A549 (cell line): ENCODE measurements at regions not wholly inside any gene's neighbourhood (a gene's known extent, or its start where the extent isn't known, plus 50 kb on each side); places are given as distances from the start of the nearest gene placed in this dataset.

Experiments
- ATAC-seq, 2 experiments: fragments of 200-7000 bp in 1 of 2; fragments of >200 bp in 1 of 2; cut with Nextera tagmentation in 1 of 2; cut with Tn5 transposase in 1 of 2; 3 replicates each; pipeline versions ENCODE4 v1.8.0 to v1.9.1; 2018 to 2020; ENCODE audit warnings: mild to moderate bottlenecking in 1 of 2, moderate library complexity in 1 of 2
- CTCF ChIA-PET: fragments of 300-600 bp; sonication (Branson Sonifier 250); formaldehyde crosslinking; extraction: SDS; loops from one replicate; lab custom pipeline; 2021; ENCODE audit warnings: antibody characterized with exemption, inconsistent platforms; lab: Yijun Ruan, JAX
- POLR2A ChIA-PET: fragments of 350-600 bp; formaldehyde crosslinking; extraction: SDS; loops from one replicate; lab custom pipeline; 2021; ENCODE audit warnings: antibody characterized with exemption, inconsistent platforms; lab: Yijun Ruan, JAX
- DNase-seq, 2 experiments: peaks; one replicate each; pipeline versions ENCODE4 v3.0.0 to v3.0.0-alpha.2; 2011 to 2016; ENCODE audit warnings: low read depth in 1 of 2, low spot score in 1 of 2
- FAIRE-seq: peaks from 2 replicates; lab custom pipeline; 2011; peaks lifted over from hg19 to GRCh38; lab: Jason Lieb, UNC
- H3K27ac ChIP-seq, 2 experiments: fragments of >200 bp; sonication (Bioruptor Twin); formaldehyde crosslinking; 3 replicates each; pipeline ENCODE4 v1.5.1; 2016 to 2017
- H3K4me1 ChIP-seq: fragments of >200 bp; sonication (Bioruptor Twin); formaldehyde crosslinking; 3 replicates; pipeline ENCODE4 v1.6.1; 2016
- H3K4me2 ChIP-seq: fragments of >200 bp; sonication (Bioruptor Twin); formaldehyde crosslinking; 3 replicates; pipeline ENCODE4 v1.6.1; 2016
- H3K4me3 ChIP-seq: fragments of >200 bp; sonication (Bioruptor Twin); formaldehyde crosslinking; 3 replicates; pipeline ENCODE4 v1.5.1; 2016
- H3K9me3 ChIP-seq: fragments of >200 bp; sonication (Bioruptor Twin); formaldehyde crosslinking; 3 replicates; pipeline ENCODE4 v1.6.1; 2016
- BCL3 ChIP-seq: fragments of >200 bp; sonication (Bioruptor Twin); formaldehyde crosslinking; IDR thresholded peaks from 3 replicates; pipeline ENCODE4 v1.6.1; 2016
- BHLHE40 ChIP-seq: IDR thresholded peaks from 2 replicates; pipeline ENCODE4 v1.6.1; 2012; ENCODE audit warnings: low read depth, low read length, inconsistent platforms
- CBX2 ChIP-seq: fragments of 200-600 bp; sonication (generic); IDR thresholded peaks from 2 replicates; pipeline ENCODE4 v1.6.1; 2016; ENCODE audit warnings: low read depth, mild to moderate bottlenecking, borderline replicate concordance
- CBX8 ChIP-seq: fragments of 200-600 bp; sonication (generic); IDR thresholded peaks from 2 replicates; pipeline ENCODE4 v1.6.1; 2016
- CEBPB ChIP-seq, 2 experiments: fragments of >200 bp in 1 of 2; sonication (Bioruptor Twin) in 1 of 2; formaldehyde crosslinking in 1 of 2; IDR thresholded peaks; 2 replicates each; pipeline ENCODE4 v1.6.1; 2012 to 2016
- E2F6 ChIP-seq: IDR thresholded peaks from 2 replicates; pipeline ENCODE4 v1.6.1; 2012; ENCODE audit warnings: low read depth, borderline replicate concordance
- EHMT2 ChIP-seq: fragments of 200-600 bp; sonication (generic); IDR thresholded peaks from 2 replicates; pipeline ENCODE4 v1.6.1; 2016; ENCODE audit warnings: antibody characterized with exemption, low read depth, mild to moderate bottlenecking, moderate library complexity
- EP300 ChIP-seq, 2 experiments: fragments of >200 bp; sonication (Bioruptor Twin); formaldehyde crosslinking; IDR thresholded peaks; 2 replicates in 1 of 2; 3 replicates in 1 of 2; pipeline ENCODE4 v1.6.1; 2016 to 2017
- ESRRA ChIP-seq: fragments of 150-350 bp; IDR thresholded peaks from 2 replicates; pipeline ENCODE4 v1.6.1; 2014; ENCODE audit warnings: mild to moderate bottlenecking, low read length, borderline replicate concordance
- FOSL2 ChIP-seq, 2 experiments: fragments of 450-650 bp in 1 of 2; fragments of >200 bp in 1 of 2; sonication (Bioruptor Twin) in 1 of 2; formaldehyde crosslinking; IDR thresholded peaks; 2 replicates each; pipeline versions ENCODE4 v1.5.0 to v1.6.1; 2016 to 2020; ENCODE audit warnings: mild to moderate bottlenecking in 1 of 2, moderate library complexity in 1 of 2
- GATA3 ChIP-seq: IDR thresholded peaks from 2 replicates; pipeline ENCODE4 v1.6.1; 2012; ENCODE audit warnings: borderline replicate concordance
- HOXA7 ChIP-seq: fragments of 250-450 bp; sonication (Bioruptor Pico); IDR thresholded peaks from 2 replicates; pipeline ENCODE4 v1.5.0; 2020; ENCODE audit warnings: mild to moderate bottlenecking, moderate library complexity
- HOXB13 ChIP-seq: fragments of 250-450 bp; sonication (Bioruptor Pico); IDR thresholded peaks from 2 replicates; pipeline ENCODE4 v1.5.0; 2020; ENCODE audit warnings: low read depth, mild to moderate bottlenecking, moderate library complexity
- JUN ChIP-seq, 2 experiments: fragments of >200 bp; sonication (Bioruptor Twin); formaldehyde crosslinking; IDR thresholded peaks; 2 replicates in 1 of 2; 3 replicates in 1 of 2; pipeline ENCODE4 v1.6.1; 2016 to 2017
- MAX ChIP-seq: IDR thresholded peaks from 2 replicates; pipeline ENCODE4 v1.6.1; 2012
- NR3C1 ChIP-seq: fragments of >200 bp; sonication (Bioruptor Twin); formaldehyde crosslinking; IDR thresholded peaks from 3 replicates; pipeline ENCODE4 v1.6.1; 2017
- PHF8 ChIP-seq: fragments of 200-600 bp; sonication (generic); IDR thresholded peaks from 2 replicates; pipeline ENCODE4 v1.6.1; 2016; ENCODE audit warnings: low read depth, mild to moderate bottlenecking, antibody characterized with exemption, moderate library complexity, borderline replicate concordance
- POLR2A ChIP-seq: IDR thresholded peaks from 2 replicates; pipeline ENCODE4 v1.6.1; 2012; ENCODE audit warnings: mild to moderate bottlenecking, low read length
- POLR2AphosphoS2 ChIP-seq: conservative IDR thresholded peaks from 2 replicates; pipeline ENCODE4 v1.6.1; 2012; ENCODE audit warnings: low read length, improper control_type of control experiment, inconsistent platforms
- RFX5 ChIP-seq: fragments of 450-650 bp; IDR thresholded peaks from 2 replicates; pipeline ENCODE4 v1.7.1; 2014; ENCODE audit warnings: antibody characterized with exemption, mild to moderate bottlenecking, moderate library complexity
- RNF2 ChIP-seq: fragments of 200-600 bp; sonication (generic); IDR thresholded peaks from 2 replicates; pipeline ENCODE4 v1.6.1; 2016; ENCODE audit warnings: low read depth, mild to moderate bottlenecking, antibody characterized with exemption, moderate library complexity, borderline replicate concordance
- SMC3 ChIP-seq: fragments of >200 bp; sonication (Bioruptor Twin); formaldehyde crosslinking; IDR thresholded peaks from 3 replicates; pipeline ENCODE4 v1.6.1; 2018; ENCODE audit warnings: inconsistent platforms
- SREBF2 ChIP-seq: fragments of 450-650 bp; IDR thresholded peaks from 2 replicates; pipeline ENCODE4 v1.6.1; 2014; ENCODE audit warnings: mild to moderate bottlenecking, moderate library complexity
- TFCP2L1 ChIP-seq: fragments of 250-450 bp; sonication (Bioruptor Pico); IDR thresholded peaks from 2 replicates; pipeline ENCODE4 v1.5.0; 2021; ENCODE audit warnings: mild to moderate bottlenecking
- ZSCAN20 ChIP-seq: fragments of 250-450 bp; sonication (Bioruptor Pico); IDR thresholded peaks from 2 replicates; pipeline ENCODE4 v1.8.0; 2022; ENCODE audit warnings: mild to moderate bottlenecking, moderate library complexity
- WGBS: methylation state at CpG from one replicate; pipeline ENCODE4 v1.1.6; 2017; ENCODE audit errors: missing lambda C conversion rate; 5-methylcytosine and 5-hydroxymethylcytosine counted together
- TF ChIP-seq, protein P1 (sequence below): fragments of 250-450 bp; sonication (Bioruptor Pico); IDR thresholded peaks from 2 replicates; pipeline ENCODE4 v1.5.0; 2020; ENCODE audit warnings: low read depth, mild to moderate bottlenecking, moderate library complexity
- TF ChIP-seq, protein P2 (sequence below): fragments of 250-450 bp; sonication (Bioruptor Pico); IDR thresholded peaks from 2 replicates; pipeline ENCODE4 v1.5.0; 2021; ENCODE audit warnings: mild to moderate bottlenecking, moderate library complexity, borderline replicate concordance

GRCh38 chr3:177789500-177789899 is 592.2 kb upstream of the TBL1XR1 start:
- Histone ChIP-seq H3K27ac (no peak overlapping the region), H3K4me2 (no peak overlapping the region), H3K4me1 (no peaks in the 10 kb centered on the region), H3K4me3 (no peak overlapping the region)
- 79% methylated on average over 2 of the region's 2 CpGs for whole genome bisulfite sequencing
- ATAC-seq: no peak
- POLR2A ChIA-PET: no interaction called here
- no peak for DNase-seq
- TF ChIP-seq, protein P1, sequence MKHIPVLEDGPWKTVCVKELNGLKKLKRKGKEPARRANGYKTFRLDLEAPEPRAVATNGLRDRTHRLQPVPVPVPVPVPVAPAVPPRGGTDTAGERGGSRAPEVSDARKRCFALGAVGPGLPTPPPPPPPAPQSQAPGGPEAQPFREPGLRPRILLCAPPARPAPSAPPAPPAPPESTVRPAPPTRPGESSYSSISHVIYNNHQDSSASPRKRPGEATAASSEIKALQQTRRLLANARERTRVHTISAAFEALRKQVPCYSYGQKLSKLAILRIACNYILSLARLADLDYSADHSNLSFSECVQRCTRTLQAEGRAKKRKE (CRISPR knock-in tag): no peak
- TF ChIP-seq SMC3: no peak
- TF ChIP-seq CBX8: no peak
- TF ChIP-seq BCL3: no peak
- no peak for TF ChIP-seq BHLHE40
- TF ChIP-seq, all 56 proteins: peak for 0
- no peak for FAIRE-seq
- CTCF ChIA-PET: no interaction called here
- no peaks in the 10 kb centered on the region for H3K9me3 ChIP-seq

DNA sequence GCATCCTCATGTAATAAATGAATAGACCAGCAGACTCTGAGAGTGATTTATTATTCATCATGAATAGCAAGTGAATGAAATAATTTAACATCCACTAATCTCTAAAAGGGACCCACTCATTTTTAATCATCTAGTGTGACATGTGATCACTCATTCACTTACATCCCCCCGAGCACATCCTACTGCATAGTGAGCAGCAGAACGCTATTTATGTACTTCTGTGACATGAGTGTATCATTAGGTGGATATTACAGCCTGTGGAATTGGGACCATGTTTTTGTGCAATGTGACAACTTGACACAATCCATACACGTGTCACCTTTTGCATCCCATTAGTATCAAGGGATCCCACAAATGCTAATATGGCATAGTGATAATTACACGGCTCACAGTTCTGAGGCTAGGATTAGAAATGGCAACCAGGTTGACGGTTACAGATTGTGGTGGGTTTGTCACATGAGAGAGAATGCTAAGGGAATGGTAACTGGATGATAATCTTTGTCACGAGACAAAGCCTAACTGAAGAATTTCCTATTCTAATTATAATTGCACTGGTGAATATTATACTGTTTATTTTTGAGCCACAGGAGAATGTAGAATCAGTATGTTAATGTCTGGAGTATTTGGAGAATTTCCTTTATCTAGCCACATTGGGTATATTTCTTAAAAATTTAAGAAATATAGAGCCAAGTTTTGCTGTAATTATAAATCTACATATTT is 595.2 kb upstream of the TBL1XR1 start:
- FAIRE-seq: no peak
- H3K4me3 ChIP-seq: no peak overlapping the region
- 87% methylated on average over 6 of the region's 6 CpGs for WGBS
- no peak for DNase-seq
- ATAC-seq: no peak
- no peak overlapping the region for H3K4me2 ChIP-seq
- TF ChIP-seq CBX2 (no peak), CEBPB (IDR thresholded peaks at IDR 0.05) (no peak), POLR2AphosphoS2 (no peak), E2F6 (no peak), MAX (no peak), JUN (IDR thresholded peaks at IDR 0.05) (no peak), SREBF2 (no peak), RNF2 (no peak), ZSCAN20 (no peak), POLR2A (no peak), CBX8 (no peak), NR3C1 (no peak), EP300 (IDR thresholded peaks at IDR 0.05) (no peak), TFCP2L1 (CRISPR knock-in tag) (no peak), PHF8 (no peak), FOSL2 (IDR thresholded peaks at IDR 0.05) (no peak), FOSL2 (CRISPR knock-in tag; IDR thresholded peaks at IDR 0.05) (no peak)
- H3K4me1 ChIP-seq: no peaks in the 10 kb centered on the region
- ChIA-PET CTCF (no interaction called here), POLR2A (no interaction called here)
- H3K27ac ChIP-seq: no peak overlapping the region
- H3K9me3 ChIP-seq: no peaks in the 10 kb centered on the region

DNA sequence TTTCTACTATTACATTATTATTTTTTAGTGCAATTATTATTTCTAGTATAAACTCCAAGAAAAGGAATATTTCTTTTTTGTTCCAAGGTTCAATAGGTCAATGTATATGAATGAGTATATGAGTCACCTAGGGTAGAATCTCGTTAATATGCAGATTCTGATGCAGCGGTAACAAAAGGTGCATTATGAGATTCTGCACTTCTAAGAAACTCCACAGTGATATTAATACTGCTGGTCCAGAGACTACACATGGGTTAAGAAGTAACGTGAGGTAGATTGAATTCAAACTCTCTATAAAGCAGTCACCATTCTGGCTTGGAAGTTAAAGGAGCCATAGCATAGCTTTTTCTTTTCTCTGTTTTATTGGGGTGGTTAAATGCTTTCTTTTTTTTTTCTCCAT is 596.2 kb upstream of the TBL1XR1 start:
- Histone ChIP-seq H3K4me3 (no peak overlapping the region), H3K4me2 (no peak overlapping the region), H3K27ac (no peak overlapping the region), H3K9me3 (no peaks in the 10 kb centered on the region), H3K4me1 (no peaks in the 10 kb centered on the region)
- ATAC-seq (no peak), FAIRE-seq (no peak), DNase-seq (no peak)
- CTCF ChIA-PET: no interaction called here
- 83% methylated on average over 3 of the region's 3 CpGs for WGBS
- POLR2A ChIA-PET: no interaction called here
- TF ChIP-seq SMC3: no peak
- no peak for TF ChIP-seq JUN (IDR thresholded peaks at IDR 0.05)
- TF ChIP-seq BHLHE40: no peak
- TF ChIP-seq HOXA7 (CRISPR knock-in tag): no peak
- no peak for TF ChIP-seq MAX
- no peak for TF ChIP-seq FOSL2 (IDR thresholded peaks at IDR 0.05)
- no peak for TF ChIP-seq FOSL2 (CRISPR knock-in tag; IDR thresholded peaks at IDR 0.05)
- TF ChIP-seq GATA3: no peak
- no peak for TF ChIP-seq ESRRA
- TF ChIP-seq CBX2: no peak
- no peak for TF ChIP-seq PHF8
- no peak for TF ChIP-seq HOXB13 (CRISPR knock-in tag)
- TF ChIP-seq, protein P2, sequence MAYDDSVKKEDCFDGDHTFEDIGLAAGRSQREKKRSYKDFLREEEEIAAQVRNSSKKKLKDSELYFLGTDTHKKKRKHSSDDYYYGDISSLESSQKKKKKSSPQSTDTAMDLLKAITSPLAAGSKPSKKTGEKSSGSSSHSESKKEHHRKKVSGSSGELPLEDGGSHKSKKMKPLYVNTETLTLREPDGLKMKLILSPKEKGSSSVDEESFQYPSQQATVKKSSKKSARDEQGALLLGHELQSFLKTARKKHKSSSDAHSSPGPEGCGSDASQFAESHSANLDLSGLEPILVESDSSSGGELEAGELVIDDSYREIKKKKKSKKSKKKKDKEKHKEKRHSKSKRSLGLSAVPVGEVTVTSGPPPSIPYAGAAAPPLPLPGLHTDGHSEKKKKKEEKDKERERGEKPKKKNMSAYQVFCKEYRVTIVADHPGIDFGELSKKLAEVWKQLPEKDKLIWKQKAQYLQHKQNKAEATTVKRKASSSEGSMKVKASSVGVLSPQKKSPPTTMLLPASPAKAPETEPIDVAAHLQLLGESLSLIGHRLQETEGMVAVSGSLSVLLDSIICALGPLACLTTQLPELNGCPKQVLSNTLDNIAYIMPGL (CRISPR knock-in tag): no peak
- no peak for TF ChIP-seq RFX5
- TF ChIP-seq EHMT2: no peak
